Kidney tubule cell (primary cell): ENCODE measurements at regions not wholly inside any gene's neighbourhood (a gene's known extent, or its start where the extent isn't known, plus 50 kb on each side); places are given as distances from the start of the nearest gene placed in this dataset.

Source experiments
- DNase-seq: peaks from one replicate; pipeline ENCODE4 v3.0.0-alpha.2; 2018; ENCODE audit warnings: low spot score

DNA sequence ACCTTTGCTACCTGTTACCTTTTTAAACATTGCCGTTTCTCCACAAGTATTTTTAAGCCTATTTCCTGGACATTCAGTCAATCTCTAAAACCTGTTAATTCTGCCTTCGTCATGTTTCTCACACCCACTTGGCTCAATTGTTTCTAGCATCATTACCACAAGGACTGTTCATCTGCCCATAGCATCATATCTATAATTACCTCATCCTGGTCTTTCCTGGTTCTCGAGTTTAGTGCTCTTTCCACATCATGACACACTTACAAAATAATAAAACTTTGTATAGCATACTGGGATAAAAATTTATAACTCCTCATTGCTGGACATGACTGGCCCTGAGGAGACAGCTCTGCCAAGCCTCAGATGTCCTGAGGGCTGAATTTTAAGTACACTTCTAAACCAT lies 104.8 kb downstream of the CYB561 start:
- DNase-seq: no peak

DNA sequence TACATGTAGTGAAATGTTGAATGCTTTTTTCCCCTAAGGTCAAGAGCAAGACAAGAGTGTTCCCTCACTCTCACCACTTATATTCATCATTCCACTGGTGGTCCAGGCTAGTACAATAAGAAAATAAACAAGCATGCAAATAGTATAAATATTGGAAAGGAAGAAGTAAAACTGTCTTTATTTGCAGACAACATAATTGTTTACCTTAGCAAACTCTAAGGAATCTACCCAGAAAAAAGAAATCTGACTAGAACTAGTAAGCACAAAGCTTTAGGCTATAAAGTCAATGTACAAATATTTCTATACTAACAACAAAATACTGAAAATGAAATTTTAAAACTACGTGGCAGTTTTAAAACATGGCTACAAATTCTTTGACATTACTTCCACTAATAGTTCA lies 101.7 kb downstream of the CYB561 start:
- no peak for DNase-seq

DNA sequence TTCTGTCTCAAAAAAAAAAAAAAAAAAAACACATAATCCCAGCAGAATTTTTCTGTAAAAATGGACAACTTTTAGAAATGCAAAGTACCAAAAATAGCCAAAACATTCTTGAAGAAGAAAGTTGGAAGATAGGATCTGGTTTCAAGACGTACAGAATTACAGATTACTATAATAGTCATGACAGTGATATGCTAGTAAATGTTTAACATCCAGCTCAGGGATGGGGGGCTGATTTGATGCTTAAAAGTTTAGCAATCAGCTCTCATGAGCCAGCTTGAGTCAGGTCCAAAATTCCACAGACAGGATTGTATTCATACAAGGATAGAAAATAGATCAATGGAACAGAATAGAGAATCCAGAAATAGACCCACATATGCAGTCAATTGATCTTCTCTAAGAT lies 100.5 kb downstream of the CYB561 start:
- peak; percentile 25 for DNase-seq

DNA sequence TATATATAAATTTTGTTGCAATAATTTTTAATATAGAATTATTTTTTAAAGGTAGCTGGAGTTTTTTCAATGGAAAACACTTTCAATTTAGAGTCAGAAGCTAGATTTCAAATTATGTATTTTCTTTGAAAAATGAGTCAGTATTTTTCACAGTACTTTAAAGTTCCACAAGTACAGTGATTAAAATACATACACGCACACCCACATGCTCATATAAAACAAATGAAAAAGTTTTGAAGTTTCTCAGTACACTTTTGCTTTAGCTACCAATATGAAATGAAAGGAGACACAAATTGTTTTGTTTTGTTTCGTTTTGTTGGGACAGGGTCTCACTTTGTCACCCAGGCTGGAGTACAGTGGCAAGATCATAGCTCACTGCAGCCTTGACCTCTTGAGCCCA lies 98.6 kb downstream of the CYB561 start:
- DNase-seq: no peak

DNA sequence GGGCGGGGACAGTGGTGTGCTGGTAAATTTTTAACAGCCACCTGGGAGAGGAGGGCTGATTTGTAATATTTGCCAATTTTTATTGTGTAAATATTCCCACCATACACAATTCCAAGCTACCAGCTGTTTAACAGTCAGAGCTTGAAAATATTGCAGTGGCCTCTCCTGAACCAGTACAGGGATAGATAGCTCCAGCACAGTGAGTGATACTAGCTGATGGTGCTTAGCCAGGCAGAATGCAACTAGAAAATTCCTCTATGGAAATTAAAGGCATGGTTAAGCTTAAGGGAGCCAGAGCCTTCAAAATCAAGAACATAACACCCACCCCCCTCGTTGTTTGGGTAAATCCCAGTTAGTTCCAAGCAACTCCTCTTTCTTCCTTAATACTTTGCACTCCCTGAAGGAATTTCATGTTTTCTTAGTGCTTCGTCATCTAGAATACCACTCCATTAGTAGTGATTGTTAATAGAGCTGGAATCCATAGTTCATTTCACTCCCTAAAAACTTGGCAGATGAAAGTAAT lies 96.6 kb downstream of the CYB561 start:
- no peak for DNase-seq

DNA sequence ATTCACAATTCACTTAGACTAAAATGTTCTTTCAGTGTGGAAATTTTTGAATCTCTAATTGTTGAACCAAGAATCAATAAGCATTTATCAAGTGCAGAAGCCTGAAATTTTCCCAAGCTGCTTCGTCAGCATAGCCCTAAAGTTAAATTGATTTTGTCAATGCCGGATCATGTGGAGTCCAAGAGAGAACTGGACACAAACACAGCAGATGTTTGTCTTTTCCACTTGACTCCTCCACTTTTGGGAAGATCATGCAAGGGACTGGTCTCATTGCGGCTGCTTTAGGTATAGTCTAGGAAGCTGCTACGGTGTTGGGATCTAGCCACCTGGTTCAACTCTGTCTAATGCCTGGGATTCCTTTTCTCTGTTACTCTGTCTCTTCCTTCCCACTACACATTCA lies 95.7 kb downstream of the CYB561 start:
- DNase-seq: no peak

DNA sequence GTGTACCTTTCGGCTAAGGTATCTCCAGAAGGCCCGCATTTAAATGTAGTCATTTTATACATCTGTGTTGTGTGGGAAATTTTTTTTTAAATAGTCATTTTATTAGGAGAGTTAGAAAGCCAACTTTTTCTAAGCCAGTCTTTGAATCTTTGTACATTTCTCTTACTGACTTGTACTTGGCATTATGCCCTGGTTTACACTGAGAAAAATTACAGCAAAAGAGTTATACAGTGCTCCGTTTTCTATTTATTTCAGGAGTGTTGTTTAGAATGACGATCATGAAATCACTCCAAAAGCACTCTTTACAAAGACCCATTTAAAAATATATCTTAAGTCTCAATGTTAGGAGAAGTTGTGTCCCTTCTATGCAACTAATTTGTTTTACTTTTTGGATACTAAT lies 91.8 kb downstream of the CYB561 start:
- DNase-seq: no peak

DNA sequence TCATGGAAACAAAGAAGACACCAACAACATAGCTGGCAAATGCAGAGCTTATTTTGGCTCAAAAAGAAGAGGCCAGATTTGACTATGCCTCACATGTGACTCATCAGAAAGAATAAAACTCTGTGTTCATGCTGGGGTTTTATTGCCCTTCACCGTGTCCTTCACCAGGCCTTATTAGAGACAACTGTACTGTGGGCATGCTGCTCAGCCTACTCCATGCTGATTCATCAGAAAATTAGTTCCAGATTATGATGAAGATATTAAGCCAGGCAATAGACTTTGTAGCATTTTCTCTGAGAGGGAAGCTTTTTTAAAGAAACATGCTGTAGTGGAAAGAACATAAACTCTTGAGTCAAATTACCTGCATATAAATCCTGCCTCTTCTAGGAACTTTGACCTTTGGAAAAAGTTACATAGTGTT lies 89.8 kb downstream of the CYB561 start:
- DNase-seq: peak; percentile 50

DNA sequence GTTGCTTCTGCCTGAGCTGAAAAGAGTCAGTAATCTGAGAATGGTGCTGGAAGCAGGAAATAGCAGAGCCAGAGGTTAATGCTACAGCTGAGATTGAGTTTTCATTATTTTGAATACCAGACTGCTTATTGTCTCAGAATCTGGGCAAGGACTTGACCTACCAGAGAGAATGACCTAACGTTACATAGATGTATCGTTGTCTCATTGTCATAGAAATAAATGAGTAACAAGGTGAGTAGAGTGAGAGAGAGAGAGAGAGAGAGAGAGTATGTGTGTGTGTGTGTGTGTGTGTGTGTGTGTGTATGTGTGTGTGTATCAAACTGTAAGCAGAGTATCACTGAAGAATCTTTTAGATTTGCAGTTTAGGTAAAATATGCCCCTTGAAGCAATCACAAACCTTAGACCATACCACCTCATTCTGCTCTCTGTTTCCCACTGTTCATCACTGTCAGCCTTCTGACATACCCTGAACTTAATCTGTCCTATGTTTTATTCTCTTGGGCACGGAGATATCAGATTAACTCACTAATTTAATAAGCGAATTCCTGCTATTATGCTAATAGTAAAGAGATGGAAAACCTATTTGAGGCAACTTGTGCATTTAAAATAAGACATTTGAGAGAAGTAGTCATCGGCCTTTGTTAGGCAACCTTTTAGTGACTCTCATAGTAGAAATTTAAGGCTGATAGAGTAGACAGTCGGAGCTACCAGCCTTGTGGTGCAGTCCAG lies 87.8 kb downstream of the CYB561 start:
- peak; percentile 96 for DNase-seq

DNA sequence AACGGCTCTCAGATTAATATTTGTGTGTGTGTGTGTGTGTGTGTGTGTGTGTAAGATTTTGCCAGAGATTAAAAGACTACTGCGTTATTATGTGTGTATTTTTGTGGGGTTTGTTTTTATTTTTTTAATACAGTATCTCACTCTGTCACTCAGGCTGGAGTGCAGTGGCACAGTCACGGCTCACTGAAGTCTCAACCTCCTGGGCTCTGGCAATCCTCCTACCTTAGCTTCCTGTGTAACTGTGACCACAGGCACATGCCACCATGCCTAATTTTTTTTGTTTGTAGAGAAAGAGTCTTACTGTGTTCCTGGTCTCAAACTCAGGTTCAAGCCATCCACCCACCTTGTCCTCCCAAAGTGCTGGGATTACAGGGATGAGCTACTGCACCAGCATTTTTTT lies 87.2 kb downstream of the CYB561 start:
- peak; percentile 64 for DNase-seq

DNA sequence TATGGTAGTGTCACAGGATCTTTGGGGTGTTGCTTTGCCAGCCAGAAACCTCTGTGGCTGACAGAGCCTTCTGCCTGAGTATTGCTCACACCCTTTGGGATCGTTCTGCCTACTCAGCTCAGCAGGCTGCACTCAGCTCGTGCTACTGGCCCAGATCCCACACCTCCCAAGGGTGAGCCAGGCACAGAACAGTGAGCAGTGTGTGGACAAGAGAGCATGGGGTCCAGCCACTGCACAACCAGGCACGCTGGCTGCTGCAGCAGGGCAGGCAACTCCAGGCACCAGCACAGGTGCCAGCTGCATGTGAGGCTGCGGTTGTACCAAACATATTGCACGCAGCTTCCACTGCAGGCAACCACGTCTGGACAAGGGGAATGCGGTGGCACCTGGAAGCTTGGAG lies 84.9 kb downstream of the CYB561 start:
- no peak for DNase-seq

DNA sequence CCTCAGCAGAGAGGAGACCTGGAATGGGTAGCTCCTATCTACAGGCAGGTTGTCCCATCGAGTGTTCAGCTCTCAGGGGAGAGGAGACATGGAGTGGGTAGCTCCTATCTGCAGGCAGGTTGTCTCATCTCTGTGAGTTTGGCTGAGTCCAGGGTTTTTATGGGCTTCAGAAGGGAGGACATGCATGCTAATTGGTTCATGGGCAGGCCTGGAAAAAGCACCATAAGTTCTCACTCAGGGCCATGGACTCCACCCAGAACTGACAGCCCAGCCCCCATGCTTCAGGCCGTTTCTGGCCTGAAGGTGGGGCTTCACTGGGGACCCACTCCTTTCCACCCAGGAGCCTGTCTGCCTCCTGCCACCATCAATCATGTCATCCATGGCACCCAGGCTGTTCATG lies 84.0 kb downstream of the CYB561 start:
- DNase-seq: no peak

DNA sequence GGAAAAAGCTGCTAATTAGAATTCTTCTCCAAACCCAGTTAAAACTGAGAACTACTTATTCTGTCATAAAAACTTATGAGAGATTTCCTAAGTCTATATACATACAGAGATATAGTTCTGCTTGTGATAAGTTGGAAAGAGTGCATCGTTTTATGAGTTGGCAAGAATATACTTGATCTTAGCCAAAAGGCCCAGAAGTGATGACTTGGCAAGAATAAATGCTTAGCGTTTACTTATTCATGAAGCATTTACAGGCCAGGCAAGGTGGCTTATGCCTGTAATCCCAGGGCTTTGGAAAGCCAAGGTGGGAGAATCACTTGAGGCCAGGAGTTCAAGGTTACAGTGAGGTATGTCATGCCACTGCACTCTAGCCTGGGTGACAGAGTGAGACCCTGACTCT lies 81.7 kb downstream of the CYB561 start:
- DNase-seq: no peak

DNA sequence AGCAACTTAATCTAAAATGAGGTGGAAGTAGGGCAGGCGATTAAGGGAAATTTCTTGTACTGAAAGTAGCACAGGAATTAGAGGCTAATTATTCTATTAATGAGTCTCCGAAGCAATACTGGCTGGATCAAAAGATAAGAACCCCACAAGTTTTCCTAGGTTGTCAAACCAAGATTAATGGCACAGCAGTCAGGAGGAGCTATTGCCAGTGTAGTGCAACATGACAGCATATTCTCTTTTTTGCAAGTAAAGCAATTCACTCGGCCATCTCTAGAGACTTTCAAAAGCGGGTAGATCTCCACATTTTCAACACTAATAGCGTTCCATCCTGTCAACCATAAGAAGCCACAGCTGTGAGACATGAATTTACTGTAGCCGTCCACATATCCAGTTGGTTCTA lies 81.2 kb downstream of the CYB561 start:
- DNase-seq: no peak

DNA sequence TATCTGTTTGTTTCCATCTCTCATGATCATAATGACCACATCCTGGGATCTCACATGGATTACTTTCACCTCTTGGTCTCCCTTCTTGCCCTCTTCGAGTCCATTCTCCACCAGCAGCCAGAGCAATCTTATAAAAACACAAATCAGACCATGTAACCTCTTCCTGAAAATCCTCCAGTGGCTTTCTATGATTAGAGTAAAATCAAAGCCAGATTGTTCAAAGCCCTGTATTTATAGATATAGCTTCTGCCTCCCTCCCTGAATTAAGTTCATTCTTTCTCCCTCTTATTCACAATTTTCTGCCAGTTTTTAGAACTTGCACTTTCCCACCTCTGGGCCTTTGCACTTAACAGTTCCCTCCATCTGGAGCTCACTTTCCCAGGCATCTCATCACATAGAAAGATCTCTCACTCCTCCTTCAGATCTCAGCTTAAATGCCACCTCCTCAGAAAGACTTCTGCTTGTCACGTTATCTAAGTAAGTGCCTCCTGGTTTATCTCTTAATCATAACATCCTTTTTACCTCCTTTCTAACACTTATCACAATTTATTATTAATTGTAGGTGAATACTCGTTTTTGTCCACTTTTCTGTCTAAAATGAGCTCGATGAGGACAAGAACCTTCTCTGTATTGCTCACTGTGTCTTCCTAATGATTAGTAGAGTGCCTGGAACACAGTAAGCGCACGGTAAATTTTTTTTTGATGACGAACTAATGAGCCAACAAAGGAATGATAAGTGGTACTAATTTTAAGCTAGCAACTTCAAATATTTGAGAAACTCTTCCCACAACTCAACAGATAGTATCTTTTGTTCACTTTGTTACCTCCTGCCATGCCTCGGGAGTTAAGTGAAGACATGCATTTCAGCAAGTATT lies 80.5 kb downstream of the CYB561 start:
- DNase-seq: no peak

DNA sequence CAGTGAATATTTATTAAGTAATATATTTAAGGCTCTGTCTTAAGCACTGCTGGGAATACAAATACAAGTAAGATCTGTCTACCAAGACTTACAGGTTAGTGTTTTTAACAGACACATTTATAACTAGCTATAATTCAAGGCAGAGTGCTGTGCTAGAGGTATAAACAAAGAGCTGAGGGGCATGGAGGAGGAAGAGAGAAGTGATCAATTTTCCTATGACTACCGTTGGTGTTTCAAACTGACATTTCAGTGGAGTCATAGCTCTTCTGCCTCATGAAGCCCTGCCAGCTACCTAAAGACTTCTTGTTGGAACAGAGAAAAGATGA lies 79.9 kb downstream of the CYB561 start:
- DNase-seq: no peak

DNA sequence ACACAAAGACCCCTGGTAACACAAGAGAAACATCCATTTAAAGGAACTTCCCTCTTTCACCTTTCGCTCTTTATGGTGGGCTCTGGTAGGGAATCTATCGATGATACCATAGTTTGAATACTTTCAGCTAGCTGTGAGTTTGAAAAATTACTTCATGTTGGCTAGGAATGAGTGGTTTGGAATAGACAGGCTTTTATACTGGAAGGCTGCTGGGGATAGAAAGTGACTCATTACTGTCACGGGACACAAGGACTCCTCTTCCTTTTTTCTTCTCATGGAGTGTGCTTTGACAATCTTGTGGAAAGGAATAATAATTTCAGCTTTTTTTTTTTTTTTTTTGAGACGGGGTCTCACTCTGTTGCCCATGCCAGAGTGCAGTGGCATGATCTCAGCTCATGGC lies 76.9 kb downstream of the CYB561 start:
- peak; percentile 24 for DNase-seq

DNA sequence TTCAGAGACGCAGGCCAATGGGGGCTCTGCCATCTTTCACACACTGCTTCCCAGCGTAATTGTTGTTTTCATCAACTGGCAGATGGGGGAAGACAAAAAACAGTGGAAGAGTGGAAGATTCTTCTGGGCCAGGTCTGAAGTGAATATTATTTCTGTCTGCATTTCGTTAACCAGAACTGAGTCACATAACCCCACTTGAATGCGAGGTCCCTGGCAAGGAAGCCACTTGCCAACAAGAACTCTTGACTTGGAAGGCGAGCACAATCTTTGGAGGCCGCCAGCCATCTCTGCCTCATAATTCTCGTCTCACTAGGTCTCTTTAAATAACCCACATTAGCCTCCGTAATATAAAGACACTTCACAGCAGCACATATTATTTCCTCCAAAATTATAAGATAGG lies 75.4 kb downstream of the CYB561 start:
- no peak for DNase-seq

DNA sequence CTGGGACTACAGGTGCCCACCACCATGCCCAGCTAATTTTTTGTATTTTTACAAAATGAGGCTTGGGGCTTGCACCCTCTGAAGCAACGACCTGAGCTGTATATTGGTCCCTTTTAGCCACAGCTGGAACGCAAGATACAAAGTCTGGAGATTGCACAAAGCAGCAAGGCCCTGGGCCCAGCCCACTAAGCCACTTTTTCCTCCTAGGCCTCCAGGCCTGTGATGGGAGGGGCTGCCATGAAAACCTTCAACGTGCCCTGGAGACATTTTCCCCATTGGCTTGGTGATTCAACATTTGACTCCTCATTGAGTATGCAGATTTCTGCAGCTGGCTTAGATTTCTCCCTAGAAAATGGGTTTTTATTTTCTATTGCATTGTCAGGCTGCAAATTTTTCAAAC lies 69.2 kb downstream of the CYB561 start:
- no peak for DNase-seq

DNA sequence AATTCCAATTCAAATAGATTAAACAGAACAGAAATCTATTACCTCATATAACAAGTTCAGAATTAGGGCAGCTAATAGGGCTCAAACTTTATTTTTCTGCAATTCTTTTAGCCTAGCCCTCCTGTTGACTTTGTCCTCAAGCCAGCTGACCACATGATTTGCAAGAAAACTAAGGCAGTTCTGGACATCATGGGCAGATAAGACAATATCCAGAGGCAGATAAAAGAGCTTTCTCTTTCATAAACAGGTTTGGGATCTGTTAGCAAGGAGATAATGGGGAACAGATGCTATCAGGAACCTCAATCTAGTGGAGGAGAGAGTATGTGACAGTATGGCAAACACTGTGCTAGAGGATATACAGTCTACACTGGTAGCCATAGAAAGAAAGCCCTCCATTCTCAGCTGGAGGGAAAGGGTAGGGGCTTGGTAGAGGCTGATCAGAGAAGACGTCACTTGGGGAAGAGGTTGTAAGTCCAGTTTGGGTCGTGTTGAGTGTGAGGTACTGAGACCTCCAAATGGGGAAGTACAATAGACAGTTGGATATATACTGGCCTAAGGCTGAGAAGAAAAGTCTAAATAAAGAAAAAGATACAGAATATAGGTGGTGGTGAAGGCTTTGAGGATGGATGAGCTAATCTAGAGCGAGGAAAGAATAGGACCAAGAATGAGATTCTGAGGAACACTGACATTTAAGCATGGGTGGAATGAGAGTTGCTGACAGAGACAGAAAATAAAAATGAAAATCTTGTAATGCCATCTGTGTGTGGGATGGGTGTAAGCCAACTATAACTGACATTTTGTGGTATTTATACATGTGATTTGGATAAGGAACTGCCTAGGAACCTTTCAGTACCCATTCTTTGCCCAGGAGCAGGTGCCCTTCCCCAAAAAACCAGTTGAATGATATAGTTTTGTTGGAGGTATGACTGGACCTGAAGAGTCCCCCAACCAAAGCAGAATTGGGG lies 67.4 kb downstream of the CYB561 start:
- DNase-seq: no peak

DNA sequence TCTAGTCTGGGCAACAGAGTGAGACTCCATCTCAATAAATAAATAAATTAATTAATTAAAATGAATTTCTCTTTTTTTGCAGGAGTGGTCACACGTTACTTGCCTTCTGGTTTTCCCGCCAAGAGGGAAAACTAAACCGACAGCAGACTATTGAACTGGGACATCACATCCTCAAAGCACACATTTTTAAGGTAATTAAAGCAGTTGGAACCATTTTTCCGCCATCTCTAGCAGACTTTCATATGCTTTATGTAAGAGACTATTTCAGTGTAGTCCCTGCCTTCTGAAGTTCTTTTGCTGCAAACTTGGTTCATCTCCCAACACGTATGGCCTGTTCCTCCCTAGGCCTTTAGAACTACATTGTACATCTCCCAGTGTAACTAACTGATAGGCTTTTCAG lies 66.5 kb downstream of the CYB561 start:
- DNase-seq: no peak

DNA sequence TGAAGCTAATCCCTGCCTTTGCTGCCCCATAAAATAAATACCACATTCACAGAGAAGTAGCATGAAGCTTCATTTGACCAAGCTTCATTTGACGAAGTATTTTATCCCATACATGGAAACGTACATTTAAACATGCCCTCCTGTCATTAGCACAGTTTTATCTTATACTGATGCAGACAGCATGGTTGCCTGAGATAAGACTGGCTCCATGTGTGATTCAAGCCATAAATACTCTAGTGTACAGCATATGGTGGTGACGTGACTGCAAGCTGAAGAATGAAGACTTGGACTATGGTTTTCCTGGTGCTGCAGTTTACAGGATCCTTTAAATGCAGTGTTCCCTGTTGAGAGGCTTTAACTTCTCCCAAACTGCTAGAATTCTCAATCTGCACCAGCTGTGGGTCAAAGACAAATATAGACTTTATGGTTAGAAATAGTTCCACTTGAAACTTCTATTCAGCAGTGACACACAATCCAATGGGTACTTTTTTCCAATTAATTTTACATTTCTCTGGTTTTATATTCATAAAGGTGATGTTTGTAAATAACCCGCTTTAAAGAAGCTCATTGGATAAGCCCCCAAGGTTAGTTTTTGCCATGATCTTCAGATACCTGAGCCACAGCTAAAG lies 64.9 kb downstream of the CYB561 start:
- DNase-seq: no peak
